ENCODE measurements at regions not wholly inside any gene's neighbourhood (a gene's known extent, or its start where the extent isn't known, plus 50 kb on each side); places are given as distances from the start of the nearest gene placed in this dataset.
"Not testable (repeated sequence)": the region's sequence is repeated elsewhere in the genome, so short reads cannot be mapped to it uniquely, and the experiment has no call there.

DNA sequence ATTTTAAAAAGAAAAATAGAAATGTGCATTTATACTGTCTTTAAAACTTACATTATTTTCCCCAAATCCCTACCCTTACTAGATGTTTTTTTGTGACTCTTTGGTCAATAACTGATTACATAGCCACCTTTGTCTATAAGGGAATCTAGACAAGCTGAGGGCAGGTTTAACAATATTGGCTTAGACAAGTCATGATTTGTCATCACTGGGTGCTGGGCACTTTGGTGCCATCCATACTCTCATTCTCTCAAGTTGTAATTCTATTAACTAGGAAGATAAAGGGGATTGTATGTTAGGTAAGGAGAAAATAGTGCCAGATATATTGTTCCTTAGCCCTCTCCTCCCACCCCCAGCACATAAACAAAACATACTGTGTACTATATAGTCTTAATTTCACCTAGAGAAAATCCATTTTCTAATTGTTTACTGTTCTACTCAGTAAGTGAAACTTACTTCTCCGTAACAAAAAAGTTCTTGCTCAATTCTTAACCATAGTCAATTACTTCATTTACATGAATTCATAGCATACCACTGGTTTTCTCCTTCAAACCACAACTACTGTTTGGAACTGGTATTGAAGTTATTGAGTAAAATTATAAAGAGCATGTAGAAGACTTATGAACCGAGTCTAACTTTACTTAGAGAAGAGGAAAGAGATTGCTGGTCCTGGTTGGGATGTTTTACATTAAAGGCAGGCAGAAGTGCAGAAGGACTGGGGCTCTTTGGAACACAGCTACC lies 877.1 kb downstream of the PDCD6IP start:
- no peak for DNase-seq

DNA sequence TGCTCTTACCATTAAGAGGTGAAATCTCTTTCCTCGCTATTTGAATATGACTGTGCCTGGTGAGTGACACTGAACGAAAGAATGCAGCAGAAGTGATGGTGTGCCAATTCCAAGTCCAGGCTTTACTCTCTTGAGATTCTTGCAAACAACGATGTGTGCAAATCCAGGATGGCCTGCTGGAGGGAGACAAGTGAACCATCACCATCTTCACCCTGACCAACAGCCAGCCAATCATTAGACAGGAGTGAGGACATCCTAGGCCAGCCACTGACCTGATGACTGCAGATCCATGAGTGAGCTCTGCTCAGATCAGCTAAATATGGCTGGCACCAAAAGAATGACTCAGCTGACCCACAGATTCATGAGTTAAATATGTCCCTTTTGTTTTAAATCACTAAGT lies 878.0 kb downstream of the PDCD6IP start:
- no peak for DNase-seq

DNA sequence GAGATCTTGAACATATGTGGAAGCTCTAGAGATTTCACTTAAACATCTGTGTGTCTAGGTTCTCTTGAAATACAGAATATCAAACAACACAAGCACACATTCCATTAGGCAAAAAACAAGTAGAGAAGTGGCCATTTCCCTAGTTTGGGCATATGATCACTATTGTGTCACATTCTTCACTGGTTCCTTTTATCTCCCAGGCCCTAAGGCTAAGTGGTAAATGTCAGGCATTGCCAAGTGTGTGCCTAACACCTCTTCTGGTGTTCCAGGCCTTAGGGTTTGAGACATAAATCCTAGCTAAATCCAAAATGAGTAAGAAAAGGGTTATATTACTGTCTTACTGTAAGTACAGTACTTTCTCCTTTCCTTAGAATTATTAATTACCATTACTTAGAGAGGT lies 880.1 kb downstream of the PDCD6IP start:
- DNase-seq, result no peak

DNA sequence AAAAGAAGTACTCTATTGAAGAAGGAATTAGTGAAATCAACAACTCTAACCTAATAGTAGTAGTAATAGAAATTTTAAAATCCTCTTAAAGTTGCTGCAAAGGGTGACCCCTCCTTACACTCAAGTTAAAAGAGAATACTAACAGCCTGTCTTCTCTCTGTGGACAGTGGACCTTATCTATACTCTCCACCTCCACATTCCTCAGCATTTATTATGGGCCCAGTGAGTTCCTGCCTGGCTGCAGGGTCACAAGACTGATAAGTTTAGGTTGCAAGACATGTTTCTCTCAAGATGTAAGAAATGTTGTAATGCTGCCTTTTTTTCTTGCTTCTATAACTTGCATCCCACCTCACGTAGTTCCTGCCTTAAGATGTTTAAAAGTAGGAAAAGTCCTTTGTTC lies 880.6 kb downstream of the PDCD6IP start:
- not testable (repeated sequence) for DNase-seq

DNA sequence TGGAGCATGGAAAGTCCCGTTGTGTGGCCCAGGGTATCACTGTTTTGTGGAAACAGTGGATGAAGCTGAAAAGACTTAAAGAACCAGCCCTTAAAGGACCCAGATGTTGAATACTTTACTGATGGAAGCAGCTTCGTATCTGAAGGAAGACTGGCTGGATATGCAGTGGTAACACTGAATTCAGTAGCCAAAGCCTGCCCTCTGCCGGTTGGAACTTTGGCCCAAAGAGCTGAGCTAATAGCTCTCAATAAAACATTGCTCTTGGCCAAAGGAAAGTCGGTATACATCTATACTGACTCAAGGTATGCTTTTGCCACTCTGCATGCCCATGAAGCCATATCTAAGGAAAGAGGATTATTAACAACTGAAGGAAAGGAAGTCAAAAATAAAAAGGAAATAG lies 885.4 kb downstream of the PDCD6IP start:
- peak; percentile 65 for DNase-seq

DNA sequence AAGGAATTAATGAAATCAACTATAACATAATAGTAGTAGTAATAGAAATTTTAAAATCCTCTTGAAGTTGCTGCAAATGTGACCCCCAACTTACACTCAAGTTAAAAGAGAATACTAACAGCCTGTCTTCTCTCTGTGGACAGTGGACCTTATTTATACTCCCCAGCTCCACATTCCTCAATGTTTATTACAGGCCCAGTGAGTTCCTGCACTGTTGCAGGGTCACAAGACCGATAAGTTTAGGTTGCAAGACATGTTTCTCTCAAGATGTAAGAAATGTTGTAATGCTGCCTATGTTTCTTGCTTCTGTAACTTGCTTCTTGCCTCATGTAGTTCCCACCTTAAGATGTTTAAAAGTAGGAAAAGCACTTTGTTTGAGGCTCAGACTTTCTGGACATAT lies 888.1 kb downstream of the PDCD6IP start:
- no peak for DNase-seq

DNA sequence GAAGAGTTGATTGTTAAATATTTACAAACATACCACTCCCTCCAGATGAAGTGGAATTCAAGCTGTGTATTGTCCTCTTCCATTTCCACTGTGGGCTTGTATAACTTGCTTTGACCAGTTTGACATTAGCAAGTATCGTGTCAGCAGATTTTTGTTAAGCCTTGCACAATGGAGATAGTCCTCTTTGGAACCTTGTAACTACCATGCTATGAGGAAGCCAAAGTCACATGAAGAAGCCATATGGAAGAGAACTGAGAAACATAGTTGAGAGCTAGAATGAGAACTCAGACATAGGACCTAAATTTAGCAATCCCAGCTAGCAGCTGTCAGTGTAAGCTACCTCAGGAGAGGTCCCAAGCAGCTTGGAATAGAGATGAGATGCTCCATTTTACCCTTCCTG lies 889.2 kb downstream of the PDCD6IP start:
- DNase-seq, result no peak

DNA sequence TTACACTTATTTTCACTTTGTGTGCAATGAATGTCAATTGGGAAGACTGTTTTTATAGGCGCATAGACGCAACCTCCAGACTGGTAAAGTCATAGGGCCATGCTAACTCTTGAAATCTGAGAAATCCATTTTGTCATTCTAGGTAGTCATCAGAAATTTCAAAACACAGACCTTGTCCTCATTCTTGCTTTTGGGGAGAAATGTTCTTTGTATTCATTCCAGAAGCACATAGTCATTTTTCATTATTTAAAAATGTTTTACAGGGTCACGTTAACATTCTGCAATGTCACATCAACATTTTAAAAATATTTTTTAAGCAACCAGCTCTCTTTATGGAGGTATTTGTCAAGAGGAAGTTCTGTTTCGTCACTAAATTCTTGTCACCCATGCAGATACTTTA lies 898.4 kb downstream of the PDCD6IP start:
- DNase-seq, result no peak

DNA sequence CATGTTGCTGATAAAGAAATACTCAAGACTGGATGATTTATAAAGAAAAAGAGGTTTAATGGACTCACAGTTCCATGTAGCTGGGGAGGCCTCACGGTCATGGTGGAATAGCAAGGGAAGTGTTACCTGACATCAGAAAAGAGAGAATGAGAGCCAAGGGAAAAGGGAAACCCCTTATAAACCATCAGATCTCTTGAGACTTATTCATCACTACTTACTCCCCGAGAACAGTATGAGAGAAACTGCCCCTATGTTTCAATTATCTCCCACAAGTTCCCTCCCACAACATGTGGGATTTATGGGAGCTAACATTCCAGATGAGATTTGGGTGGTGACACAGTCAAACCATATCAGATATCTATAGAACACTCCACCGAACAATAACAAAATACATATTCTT lies 904.6 kb downstream of the PDCD6IP start:
- DNase-seq, result no peak

DNA sequence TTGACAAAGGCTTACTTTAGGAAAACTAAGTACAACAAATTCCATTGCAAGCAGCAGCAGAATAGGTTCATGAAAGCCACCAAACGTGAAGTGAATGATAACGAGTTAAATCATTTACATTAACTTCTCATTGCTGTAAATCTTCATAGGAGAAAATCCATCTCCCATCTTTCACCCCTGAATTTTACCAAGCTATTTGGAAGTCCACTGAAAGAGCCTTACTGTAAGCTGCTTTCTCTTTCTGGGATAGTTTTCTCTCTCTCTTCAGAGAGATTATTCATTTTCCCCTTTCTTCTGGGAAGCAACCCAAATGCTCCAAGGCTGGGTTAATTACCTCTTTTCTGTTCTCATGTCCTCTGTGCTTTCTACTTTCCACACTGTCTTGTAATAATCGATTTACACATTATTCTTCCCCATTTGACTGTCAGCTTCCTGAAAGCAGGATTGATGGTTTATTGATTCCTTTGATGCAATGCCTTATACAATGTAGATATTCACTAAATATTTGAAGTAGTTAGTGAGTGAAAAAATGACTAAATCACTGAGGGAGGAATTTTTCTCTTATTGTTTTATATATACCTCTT lies 914.3 kb upstream of the ARPP21 start:
- DNase-seq, result no peak

DNA sequence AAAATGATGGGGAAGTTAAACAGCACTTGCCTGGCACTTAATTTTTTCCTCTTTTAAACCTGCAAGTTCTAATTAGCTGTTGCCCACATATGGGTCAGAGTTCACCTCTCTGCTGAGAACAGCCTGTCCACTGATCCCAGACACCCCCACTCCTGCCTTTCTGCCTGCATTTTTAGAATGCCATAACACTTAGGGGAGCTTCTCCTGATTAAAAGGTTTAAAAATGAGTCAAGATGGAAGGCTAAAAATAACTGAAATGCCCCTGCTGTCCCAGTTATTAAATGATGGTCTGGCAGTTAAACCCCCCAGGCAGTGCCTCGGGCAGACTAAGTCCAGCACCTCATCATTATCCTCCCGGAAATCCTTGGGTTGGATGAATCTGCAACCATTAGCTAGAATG lies 913.6 kb upstream of the ARPP21 start:
- DNase-seq, result no peak

DNA sequence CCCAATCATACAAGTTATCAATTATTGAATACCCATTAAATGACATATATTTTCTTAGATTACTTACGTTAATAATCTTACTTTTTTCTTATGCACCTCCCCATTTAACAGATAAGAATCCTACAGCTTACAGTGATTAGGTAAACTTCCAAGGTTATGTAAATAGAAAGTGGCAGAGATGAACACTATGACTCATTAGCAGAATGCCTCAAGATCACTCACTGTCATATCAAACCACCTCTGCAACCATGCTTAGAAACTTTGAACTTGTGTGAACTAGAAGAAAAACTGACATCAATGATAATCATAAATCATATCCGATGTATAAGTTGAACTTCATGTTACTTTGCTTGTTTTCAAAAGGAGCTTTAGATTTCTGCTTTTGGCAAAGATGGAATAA lies 911.6 kb upstream of the ARPP21 start:
- DNase-seq, result no peak

DNA sequence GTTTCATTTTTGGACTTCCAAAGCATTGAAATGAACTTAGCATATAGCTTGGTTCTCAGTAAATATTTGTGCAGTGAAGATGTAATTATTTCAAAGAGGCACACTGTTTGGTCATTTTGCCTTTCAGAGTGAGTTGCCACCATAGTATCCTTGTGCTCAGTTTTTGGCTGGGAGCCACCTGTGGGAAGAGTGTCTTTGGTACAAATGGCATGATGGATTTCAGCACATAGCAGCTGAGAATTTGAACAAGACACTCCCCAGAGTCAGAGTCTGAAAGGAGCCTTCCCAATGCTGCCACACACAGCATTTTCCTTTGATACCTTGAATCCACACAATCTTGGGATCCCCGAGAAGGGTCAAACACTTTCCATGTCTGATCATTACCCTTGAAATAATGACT lies 897.2 kb upstream of the ARPP21 start:
- DNase-seq, result peak; percentile 82

DNA sequence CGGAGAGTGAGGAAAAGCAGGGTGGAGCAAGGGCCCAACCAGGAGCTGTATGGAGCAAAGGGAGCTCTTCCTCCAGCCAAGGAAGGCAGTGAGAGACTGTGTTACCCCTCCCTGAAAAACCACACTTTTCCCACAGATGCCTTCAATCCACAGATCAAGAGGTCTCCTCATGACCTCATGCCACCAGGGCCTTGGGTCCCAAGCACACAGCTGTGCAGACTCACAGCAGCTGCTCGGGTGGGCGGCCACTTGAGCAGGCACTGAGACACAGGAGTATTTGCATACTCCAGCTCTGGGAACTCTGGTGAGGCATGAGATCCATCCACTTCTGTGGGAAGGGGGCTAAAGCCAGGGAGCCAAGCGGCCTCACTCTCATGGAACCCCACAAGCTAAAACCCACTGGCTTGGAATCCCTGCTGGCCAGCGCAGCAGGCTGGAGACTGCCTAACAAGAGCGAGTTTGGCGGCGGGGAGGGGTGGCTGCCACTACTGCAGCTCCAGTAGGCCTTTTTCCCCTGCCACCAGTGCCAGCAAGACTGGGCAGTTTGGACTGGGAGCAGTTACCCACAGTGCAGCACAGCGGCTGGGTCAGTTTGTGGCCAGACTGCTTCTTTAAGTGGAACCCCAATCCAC lies 880.6 kb upstream of the ARPP21 start:
- DNase-seq, result no peak

DNA sequence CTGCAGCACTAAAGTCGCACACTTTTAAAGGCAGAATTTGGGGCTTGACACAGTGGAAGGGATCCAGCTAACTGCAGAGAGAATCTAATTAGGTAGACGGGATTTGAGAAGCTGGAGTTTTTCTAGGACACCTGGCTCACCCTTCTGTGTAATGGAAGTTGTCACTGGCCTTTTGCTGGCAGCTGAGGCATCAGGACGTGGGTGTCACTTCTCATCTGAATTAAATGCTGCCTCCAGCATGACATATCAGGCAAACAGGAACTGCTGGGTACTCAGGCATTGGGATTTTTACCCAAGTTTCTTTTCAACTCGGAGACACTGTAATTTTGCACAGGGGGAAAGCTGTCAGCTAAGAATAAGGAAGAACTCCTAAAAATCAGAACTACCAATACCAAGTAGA lies 861.9 kb upstream of the ARPP21 start:
- DNase-seq, result no peak

DNA sequence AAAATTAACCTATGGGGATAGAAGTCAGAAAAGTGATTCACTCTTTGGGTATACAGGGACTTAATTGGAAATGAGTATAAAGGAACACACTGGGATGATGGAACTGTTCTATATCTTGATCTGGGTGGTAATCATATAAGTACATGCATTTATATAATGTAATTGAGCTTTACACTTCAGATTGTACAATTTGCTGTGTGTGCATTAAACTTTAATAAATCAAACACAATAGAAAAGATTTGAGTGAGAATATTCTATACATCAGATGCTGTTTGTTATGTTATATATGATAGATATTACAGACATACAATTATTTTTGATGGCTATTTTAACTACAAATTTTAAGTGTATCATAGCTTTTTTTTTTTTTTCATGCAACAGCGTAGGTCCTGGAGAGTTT lies 860.2 kb upstream of the ARPP21 start:
- no peak for DNase-seq

DNA sequence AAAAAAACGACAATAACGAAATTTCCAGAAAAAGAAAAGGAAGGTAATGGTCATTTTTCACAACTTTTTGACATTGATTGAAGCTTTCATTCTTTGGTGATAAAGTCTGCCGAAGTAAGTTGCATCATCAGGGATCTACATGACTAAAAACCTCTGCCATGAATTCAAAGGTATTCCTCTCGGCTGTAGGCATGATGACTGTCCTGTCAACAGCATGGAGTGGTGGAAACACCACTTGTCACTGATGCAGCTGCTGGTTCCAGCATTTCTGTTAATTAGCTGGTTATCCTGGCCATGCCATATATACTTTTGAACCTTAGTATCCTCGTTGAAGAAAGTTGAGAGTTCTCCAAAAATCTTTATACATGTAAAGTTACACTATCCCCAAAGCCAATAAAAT lies 859.0 kb upstream of the ARPP21 start:
- DNase-seq, result no peak

DNA sequence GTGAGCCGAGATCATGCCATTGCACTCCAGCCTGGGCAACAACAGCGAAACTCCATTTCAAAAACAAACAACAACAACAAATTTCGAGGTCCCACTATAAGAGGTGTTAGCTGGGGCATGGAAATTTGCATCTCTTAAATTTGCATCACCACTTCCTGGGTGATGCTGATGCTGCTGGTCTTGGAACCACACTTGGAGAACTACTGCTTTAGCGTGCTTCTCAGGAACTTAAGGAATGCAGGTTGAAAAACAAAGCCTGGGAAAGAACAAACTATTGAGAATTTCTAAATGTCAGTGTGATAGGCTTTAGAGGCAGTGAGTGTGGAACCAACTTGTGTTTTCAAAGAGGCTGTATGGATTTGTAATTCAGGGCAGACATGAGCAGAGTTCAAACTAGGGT lies 858.4 kb upstream of the ARPP21 start:
- DNase-seq, result no peak

DNA sequence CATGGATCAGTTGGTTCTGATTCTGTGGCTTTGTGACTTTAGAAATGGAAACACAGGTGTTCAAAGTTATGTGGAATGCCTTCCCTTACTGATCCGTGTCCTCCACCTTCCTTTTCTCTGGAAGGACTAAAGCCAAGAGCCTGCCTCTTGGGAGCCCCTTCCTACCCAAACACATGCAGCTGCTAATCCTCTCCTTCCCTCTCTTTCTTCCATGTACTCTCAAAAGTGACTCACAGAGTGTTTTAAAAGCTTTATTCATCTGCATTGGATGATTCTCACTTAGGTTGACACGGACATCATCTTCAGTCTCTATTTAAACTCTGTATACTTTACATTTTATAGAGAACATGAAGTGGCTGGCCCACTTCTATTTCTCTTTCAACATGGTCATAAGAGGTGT lies 856.5 kb upstream of the ARPP21 start:
- peak; percentile 40 for DNase-seq

DNA sequence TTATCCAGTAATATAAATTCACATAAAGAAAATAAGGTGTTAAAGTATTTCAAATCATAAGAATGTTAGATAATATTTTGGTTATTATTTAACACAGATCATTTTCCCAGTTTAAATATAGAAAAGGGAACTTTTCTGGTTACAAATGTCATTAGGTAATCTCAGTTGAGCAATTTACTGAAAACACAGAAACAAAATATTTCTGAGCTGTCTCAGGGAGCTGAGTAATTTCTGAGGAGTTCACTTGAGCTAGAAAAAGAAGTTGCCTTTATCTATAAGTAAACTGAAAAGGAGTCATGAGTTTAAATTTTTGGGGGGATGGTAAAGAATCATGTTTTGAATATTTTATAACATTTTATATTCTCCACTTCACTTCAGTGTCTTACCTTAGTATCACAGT lies 855.4 kb upstream of the ARPP21 start:
- DNase-seq, result no peak

DNA sequence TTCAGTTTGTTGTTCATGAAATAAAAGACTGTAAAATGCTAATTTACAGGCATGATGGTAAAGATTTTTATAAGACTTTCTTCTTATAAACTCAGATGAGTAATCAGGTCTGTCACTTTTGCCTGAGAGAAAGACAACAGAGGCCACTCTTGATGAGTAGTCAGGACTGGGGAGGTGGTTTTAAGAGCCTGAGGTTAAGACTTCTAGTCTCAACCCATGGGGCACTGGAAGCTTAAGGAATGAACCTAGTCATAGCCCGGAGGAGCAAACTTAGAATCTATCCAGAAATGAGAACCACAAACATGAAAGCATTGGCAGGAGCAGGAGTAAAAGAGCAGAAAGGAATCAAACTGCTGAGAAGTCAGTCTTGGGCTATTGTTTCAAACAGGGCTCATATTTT lies 846.3 kb upstream of the ARPP21 start:
- DNase-seq, result no peak

DNA sequence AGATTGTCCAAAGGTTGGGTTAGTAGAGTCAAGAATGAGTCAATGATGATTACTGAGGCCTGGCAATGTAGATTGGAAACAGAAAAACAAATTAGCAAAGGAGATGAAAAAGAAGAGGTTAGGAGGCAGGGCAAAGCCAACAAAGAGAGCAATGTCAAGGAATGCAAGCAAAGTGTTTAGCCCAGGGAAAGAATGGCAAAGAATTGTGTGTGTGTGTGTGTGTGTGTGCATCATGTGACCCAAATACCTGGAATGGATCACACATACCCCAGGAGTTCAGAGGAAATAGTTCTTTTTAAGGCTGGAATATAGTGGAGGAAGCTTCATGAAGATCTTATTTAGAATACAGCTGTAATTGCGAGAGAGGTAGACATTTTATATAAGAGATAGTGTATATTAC lies 831.7 kb upstream of the ARPP21 start:
- no peak for DNase-seq

DNA sequence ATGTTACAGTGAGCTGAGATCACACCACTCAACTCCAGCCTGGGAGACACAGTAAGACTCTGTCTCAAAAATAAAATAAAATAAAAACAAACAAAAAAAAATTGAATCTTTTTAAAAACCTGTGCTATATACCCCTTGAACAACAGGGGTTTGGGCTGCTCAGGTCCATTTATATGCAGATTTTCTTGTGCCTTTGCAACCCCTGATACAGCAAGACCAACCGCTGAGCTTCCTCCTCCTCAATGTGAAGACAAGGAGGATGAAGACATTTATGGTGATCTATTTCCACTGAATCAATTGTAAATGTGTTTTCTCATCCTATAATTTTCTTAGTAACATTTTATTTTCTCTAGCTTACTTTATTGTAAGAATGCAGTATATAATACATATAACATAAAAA lies 831.0 kb upstream of the ARPP21 start:
- DNase-seq, result no peak

DNA sequence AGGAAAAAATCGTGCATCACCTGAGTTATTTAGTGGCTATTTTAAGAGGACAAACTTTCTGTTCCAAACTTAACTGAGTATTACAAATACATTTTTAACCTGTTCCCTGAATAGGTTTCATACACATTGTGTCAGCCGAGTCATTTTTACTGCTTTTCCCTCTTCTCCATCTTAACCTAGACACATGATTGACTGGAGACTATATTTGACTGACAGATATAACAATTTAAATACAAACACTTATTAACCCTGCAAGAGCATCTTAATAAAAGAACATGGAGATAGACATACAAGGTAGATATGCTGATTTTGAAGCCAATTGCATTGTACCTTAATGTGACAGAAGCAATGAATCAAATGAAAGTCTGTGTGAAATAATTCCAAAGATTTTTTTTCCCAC lies 810.5 kb upstream of the ARPP21 start:
- no peak for DNase-seq
